ENCODE measurements at regions not wholly inside any gene's neighbourhood (a gene's known extent, or its start where the extent isn't known, plus 50 kb on each side); places are given as distances from the start of the nearest gene placed in this dataset.

DNA sequence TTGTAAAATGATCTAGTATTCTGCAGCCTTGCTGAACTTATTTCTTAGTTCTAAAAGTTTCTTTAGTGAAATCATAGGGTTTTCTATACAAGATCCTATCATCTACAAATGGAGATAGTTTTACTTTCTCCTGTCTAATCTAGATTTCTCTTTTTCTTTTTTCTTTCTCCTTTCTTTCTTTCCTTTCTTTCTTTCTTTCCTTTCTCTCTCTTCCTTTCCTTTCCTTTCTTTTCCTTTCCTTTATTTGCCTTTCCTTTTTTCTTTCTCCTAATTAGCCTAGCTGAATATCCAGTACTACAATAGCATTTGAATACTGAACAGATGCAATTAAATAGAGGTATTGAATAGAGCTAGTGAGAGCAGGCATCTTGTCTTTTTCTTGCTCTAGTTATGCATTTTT lies 186.6 kb upstream of the SPAG17 start:
- TF ChIP-seq EZH2 (IDR thresholded peaks at IDR 0.05; ENCODE audit: low read length) (no peak), CTCF (optimal IDR thresholded peaks at IDR 0.05 in 1 of 3, IDR thresholded peaks at IDR 0.05 in 1 of 3, conservative IDR thresholded peaks at IDR 0.05 in 1 of 3; ENCODE audit: extremely low read depth in 1 of 3, insufficient read depth in 2 of 3, low read length in 3 of 3) (no peak)
